OCI-LY1 (cell line): ENCODE measurements at regions not wholly inside any gene's neighbourhood (a gene's known extent, or its start where the extent isn't known, plus 50 kb on each side); places are given as distances from the start of the nearest gene placed in this dataset.

Source experiments
- H2AFZ ChIP-seq: fragments of 200-600 bp; sonication (generic), shearing (Covaris generic); 2 replicates; pipeline ENCODE4 v1.6.0; 2014; ENCODE audit warnings: antibody characterized with exemption, mild to moderate bottlenecking, low read length
- H3F3A ChIP-seq: fragments of 200-600 bp; sonication (generic), shearing (Covaris generic); 2 replicates; pipeline ENCODE4 v1.6.0; 2014; ENCODE audit warnings: mild to moderate bottlenecking, antibody characterized with exemption, low read length, moderate library complexity; ENCODE audit not compliant: insufficient read depth
- H3K27ac ChIP-seq: fragments of 200-600 bp; sonication (generic); 2 replicates; pipeline ENCODE4 v1.5.1; 2014; ENCODE audit warnings: low read length, mixed run types, mild to moderate bottlenecking, low read depth; ENCODE audit not compliant: poor library complexity, severe bottlenecking
- H3K27me3 ChIP-seq: fragments of 200-600 bp; sonication (generic); 2 replicates; pipeline ENCODE4 v1.6.0; 2014; ENCODE audit warnings: antibody characterized with exemption, mild to moderate bottlenecking, low read length, moderate library complexity; ENCODE audit not compliant: insufficient read depth
- H3K36me3 ChIP-seq: fragments of 200-600 bp; sonication (generic); 2 replicates; pipeline ENCODE4 v1.6.1; 2014; ENCODE audit warnings: mild to moderate bottlenecking, antibody characterized with exemption, low read length, moderate library complexity, mixed read lengths; ENCODE audit not compliant: insufficient read depth
- H3K4me1 ChIP-seq: fragments of 200-600 bp; sonication (generic); 2 replicates; pipeline ENCODE4 v1.5.1; 2014; ENCODE audit warnings: mild to moderate bottlenecking, low read length, moderate library complexity; ENCODE audit not compliant: insufficient read depth, severe bottlenecking
- H3K4me2 ChIP-seq: fragments of 200-600 bp; sonication (generic), shearing (Covaris generic); 2 replicates; pipeline ENCODE4 v1.6.1; 2014; ENCODE audit warnings: low read length
- H3K4me3 ChIP-seq: fragments of 200-600 bp; sonication (generic); 2 replicates; pipeline ENCODE4 v1.5.1; 2014; ENCODE audit warnings: low read length, low read depth, mild to moderate bottlenecking, mixed read lengths; ENCODE audit not compliant: poor library complexity, severe bottlenecking
- H3K79me2 ChIP-seq: fragments of 200-600 bp; shearing (Covaris generic); 2 replicates; pipeline ENCODE4 v1.6.1; 2016; ENCODE audit warnings: mixed run types, low read length, mixed read lengths; ENCODE audit not compliant: insufficient read depth
- H3K9ac ChIP-seq: fragments of 200-600 bp; sonication (generic), shearing (Covaris generic); 2 replicates; pipeline ENCODE4 v1.6.1; 2014; ENCODE audit warnings: mild to moderate bottlenecking, low read length, mixed read lengths
- H3K9me2 ChIP-seq: fragments of 200-600 bp; sonication (generic), shearing (Covaris generic); 2 replicates; pipeline ENCODE4 v1.6.1; 2014; ENCODE audit warnings: low read depth, mild to moderate bottlenecking, low read length, mixed read lengths
- H3K9me3 ChIP-seq: fragments of 200-600 bp; shearing (Covaris generic); 2 replicates; pipeline ENCODE4 v1.6.1; 2014; ENCODE audit warnings: low read length, mixed read lengths
- H4K20me1 ChIP-seq: fragments of 200-600 bp; sonication (generic), shearing (Covaris generic); 2 replicates; pipeline ENCODE4 v1.6.0; 2016; ENCODE audit warnings: mild to moderate bottlenecking, low read length; ENCODE audit not compliant: insufficient read depth
- CTCF ChIP-seq: fragments of 200-600 bp; sonication (generic), shearing (Covaris generic); IDR thresholded peaks from 2 replicates; pipeline ENCODE4 v1.5.1; 2017; ENCODE audit warnings: mild to moderate bottlenecking, antibody characterized with exemption, low read length, moderate library complexity, mixed read lengths
- EZH2 ChIP-seq: fragments of 200-600 bp; sonication (generic), shearing (Covaris generic); IDR thresholded peaks from 2 replicates; pipeline ENCODE4 v1.8.0; 2017; ENCODE audit warnings: borderline replicate concordance, mixed run types, mild to moderate bottlenecking, antibody characterized with exemption, low read length, moderate library complexity, mixed read lengths

GRCh38 chr6:94133106-94133505 is 713.7 kb upstream of the EPHA7 start:
- Histone ChIP-seq H2AFZ (no peak overlapping the region), H4K20me1 (no peaks in the 10 kb centered on the region), H3K4me1 (no peaks in the 10 kb centered on the region), H3K4me2 (no peak overlapping the region), H3F3A (no peaks in the 10 kb centered on the region), H3K27me3 (no peaks in the 10 kb centered on the region), H3K27ac (no peak overlapping the region), H3K9me2 (no peaks in the 10 kb centered on the region), H3K79me2 (no peaks in the 10 kb centered on the region), H3K9ac (no peak overlapping the region), H3K9me3 (no peaks in the 10 kb centered on the region), H3K36me3 (no peaks in the 10 kb centered on the region), H3K4me3 (no peak overlapping the region)
- TF ChIP-seq CTCF (no peak), EZH2 (no peak)

- no peak overlapping the region for H3K4me2 ChIP-seq
- H3K36me3 ChIP-seq, result no peaks in the 10 kb centered on the region
- no peaks in the 10 kb centered on the region for H3K27me3 ChIP-seq
- H3K4me1 ChIP-seq, result no peaks in the 10 kb centered on the region
- no peak for TF ChIP-seq EZH2
- TF ChIP-seq CTCF, result no peak
- no peak overlapping the region for H3K9ac ChIP-seq
- no peaks in the 10 kb centered on the region for H3F3A ChIP-seq
- no peaks in the 10 kb centered on the region for H3K79me2 ChIP-seq
- H2AFZ ChIP-seq, result no peak overlapping the region
- no peaks in the 10 kb centered on the region for H4K20me1 ChIP-seq
- H3K4me3 ChIP-seq, result no peak overlapping the region
- H3K27ac ChIP-seq, result no peak overlapping the region
- no peaks in the 10 kb centered on the region for H3K9me2 ChIP-seq
- no peaks in the 10 kb centered on the region for H3K9me3 ChIP-seq
Measured at GRCh38 chr6:94131271-94131670, 711.9 kb upstream of the EPHA7 start.

GRCh38 chr6:94130478-94130877 is 711.1 kb upstream of the EPHA7 start:
- Histone ChIP-seq H3K4me1 (no peaks in the 10 kb centered on the region), H2AFZ (no peak overlapping the region), H3K9me3 (no peaks in the 10 kb centered on the region), H3K4me2 (no peak overlapping the region), H3K27ac (no peak overlapping the region), H3K4me3 (no peak overlapping the region), H3K79me2 (no peaks in the 10 kb centered on the region), H3F3A (no peaks in the 10 kb centered on the region), H3K36me3 (no peaks in the 10 kb centered on the region), H3K9ac (no peak overlapping the region), H3K9me2 (no peaks in the 10 kb centered on the region), H4K20me1 (no peaks in the 10 kb centered on the region), H3K27me3 (no peaks in the 10 kb centered on the region)
- TF ChIP-seq EZH2, result no peak
- no peak for TF ChIP-seq CTCF
